GM21786 (cell line): ENCODE measurements at regions not wholly inside any gene's neighbourhood (a gene's known extent, or its start where the extent isn't known, plus 50 kb on each side); places are given as distances from the start of the nearest gene placed in this dataset.

Experiments used
- ATAC-seq: cut with Tn5 transposase; IDR thresholded peaks from one replicate; pipeline ENCODE4 v1.9.1; 2021; ENCODE audit not compliant: unreplicated experiment

DNA sequence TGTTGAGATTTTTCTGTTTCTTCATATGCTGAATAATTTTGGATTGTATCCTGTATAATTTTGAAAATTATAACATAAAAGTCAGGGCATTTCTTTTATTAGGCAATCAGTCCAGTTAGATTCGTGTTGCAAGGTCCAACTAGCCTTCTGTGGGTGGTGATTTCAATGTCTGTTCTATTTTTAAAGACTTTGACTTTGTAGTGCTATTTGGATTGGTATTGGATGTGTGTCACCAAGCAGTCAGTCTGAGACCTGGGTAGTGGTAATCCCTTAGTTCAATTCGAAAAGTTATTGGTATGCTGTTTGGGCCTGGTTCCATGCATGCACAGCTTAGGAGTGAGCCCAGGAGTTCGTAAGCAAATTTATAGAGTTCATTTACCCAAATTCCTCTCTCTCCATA lies 82.2 kb downstream of the EPDR1 start:
- ATAC-seq: no peak

DNA sequence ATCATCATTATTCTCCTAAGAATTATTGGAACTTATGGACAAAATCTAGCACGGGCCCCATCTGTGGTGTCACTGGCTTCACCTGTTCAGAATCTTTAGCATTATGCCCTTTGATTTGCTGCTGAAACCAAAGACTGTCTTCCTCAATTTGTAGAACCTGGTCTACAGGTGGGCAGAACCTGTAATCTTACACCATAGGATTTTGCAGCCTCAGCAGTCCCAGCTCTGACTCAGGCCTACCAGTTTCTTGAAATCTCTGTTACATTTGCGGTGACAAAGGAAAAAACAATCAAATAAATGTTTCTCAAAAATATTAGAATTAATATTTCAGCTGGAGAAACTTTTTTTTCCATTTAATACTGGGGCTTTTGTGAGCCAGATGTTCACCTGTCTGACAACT lies 86.1 kb downstream of the EPDR1 start:
- no peak for ATAC-seq

DNA sequence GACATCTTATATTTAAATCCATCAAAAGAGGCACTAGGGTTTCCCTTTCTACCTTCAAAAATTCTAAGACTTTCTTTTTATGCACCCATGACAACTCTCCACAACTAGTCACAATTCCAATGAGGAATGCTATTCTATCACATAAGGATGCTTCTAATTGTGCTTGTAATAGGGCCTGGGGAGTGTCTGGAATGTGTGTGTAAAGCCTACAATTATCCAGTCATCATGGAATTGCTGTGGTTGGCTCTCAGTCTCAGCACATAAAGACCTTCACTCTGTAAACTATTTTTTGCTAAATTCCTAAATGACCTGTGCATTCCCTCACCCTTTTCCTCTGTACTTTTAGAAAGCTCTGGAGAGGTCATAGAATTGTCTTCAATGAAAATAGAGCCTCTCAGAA lies 86.7 kb downstream of the EPDR1 start:
- no peak for ATAC-seq

DNA sequence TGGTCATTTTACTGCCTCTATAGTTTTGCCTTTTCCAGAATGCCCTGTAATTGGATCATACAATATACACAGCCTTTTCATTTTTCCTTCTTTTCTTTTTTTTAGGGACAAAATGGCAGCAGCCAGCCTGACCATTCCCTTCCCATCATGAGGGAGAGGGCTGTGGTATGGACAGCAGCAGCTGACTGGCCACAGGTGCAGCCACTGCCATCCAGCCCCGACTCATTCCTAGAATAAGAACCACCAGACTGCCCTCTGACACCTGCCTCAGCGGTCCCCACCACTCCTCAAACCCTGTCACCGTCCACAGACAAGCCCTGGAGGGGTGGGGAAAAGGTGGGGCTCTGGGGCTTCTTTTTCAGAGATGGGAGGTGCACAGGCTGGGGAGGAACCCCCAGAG lies 92.8 kb downstream of the EPDR1 start:
- ATAC-seq: no peak

DNA sequence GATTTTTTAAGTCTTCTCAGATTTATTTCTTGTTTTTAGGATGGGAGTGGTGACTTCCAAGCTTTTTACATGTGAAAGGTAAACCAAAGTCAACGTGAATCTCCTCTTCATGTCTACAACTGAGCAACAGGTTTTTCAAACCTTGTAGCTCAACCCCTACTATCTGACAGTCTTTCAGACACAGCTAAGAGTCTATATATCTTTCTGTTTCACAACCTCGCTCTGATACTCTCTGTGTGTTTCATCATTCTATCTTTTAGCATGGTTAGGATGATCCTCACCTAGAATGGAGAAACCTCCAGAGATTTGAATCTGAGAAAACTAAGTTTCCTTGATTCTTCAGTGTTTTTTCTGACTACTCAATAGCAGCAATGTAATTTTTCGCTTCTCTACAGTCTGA lies 96.1 kb downstream of the EPDR1 start:
- ATAC-seq: no peak

DNA sequence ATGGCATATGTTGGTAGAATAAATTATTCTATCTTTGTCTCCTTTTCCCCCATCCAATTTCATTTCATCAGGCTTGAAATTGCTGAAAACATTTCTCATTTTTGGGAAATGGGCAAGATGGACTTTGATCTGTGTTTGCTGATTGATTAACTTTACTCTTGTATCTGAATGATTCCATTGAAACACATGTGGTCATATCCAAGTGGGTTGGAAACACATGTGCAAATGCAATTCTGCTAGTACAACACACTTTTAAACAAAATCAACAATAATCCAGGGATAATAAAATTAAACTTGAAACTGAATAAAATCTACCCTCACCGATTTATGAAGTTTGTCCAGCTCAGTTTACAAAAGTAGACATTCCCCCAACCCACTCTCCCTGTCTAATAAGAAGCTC lies 96.9 kb downstream of the EPDR1 start:
- no peak for ATAC-seq

DNA sequence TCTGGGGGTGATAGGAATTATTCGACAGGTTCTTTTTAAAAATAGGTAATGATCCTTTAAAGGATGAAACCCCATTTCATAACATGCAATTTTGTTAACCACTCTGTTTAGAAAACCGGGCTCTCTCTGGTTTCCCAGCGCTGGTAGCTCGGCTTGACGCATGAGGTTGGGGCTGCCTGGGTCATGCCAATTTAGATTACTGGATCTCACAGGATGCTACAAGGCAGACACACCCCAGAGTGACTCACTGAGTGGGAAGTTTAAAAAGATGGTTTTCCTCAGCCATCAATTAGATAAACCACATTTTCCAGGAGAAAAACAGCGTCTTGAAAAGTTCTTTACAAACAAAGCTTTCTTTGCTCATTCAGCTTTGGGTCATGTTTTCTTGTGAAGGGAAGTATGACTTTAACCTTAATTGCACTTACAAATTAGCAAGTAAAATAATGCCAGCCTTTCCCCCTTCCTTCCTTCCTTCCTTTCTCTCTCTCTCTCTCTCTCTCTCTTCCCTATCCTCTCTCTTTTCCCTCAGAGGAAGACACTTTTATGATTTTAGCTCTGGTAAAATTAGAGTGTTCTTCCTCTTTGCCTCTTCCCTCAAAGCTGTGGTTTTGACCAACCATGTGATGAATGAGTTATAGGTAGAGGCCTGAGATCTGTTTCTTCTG lies 99.8 kb downstream of the EPDR1 start:
- ATAC-seq: no peak

DNA sequence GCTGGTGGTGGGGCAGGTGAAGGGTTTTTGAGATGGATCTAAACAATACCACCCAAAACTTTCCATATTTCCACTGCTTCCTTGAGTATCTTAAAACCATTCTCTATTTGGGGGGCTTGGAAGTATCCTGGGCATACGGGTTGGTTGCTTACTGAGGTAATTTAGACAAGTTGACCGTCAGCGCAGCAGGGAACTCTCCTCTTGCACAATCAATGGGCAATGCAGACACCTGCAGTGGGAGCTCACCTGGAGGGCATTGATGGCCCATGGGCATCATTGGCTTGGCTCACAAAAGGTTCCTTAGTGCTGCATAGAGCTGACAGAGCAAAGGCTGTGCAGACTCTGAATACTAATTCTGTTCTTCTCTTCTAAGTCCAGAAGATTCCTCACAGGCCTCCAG lies 101.5 kb downstream of the EPDR1 start:
- ATAC-seq: no peak

DNA sequence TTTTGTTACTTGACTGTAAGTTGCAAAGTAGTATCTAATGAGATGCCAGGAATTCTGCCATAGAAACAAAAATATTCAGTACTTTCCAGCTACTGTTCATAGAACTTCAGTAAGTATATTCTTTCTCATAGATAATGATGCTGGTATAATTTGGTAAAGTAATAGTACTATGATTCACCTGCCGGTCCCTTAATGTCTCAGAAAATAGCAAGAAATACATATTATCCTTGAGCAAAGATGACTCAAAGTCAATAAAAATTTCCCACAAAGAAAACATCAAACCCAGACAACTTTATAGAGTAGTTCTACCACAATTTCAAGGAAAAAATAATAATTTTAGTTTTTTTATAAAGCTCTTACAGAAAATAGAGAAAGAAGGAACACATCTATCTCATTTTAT lies 105.4 kb downstream of the EPDR1 start:
- ATAC-seq: no peak

DNA sequence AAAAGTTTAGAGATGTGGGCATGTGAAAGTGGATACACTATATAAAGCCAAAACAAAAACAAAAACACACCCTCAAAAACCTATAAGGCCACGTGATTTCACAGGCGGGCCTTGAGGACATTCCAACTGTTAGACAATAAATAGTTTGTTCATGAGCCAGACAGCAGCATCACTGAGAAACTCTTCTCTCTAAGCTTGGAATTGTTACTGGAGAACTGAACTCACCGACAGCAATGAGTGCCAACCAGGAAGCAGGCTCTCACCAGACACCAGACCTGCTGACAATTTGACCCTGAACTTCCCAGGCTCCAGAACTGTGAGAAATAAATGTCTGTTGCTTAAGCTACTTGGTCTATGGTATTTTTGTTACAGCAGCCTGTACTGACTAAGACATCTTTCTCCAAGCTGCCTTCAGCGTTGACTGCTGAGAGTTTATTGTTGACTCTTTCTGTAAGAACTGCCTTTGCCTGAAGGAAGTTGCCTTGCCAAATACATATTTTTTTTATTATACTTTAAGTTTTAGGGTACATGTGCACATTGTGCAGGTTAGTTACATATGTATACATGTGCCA lies 107.5 kb downstream of the EPDR1 start:
- ATAC-seq: no peak

DNA sequence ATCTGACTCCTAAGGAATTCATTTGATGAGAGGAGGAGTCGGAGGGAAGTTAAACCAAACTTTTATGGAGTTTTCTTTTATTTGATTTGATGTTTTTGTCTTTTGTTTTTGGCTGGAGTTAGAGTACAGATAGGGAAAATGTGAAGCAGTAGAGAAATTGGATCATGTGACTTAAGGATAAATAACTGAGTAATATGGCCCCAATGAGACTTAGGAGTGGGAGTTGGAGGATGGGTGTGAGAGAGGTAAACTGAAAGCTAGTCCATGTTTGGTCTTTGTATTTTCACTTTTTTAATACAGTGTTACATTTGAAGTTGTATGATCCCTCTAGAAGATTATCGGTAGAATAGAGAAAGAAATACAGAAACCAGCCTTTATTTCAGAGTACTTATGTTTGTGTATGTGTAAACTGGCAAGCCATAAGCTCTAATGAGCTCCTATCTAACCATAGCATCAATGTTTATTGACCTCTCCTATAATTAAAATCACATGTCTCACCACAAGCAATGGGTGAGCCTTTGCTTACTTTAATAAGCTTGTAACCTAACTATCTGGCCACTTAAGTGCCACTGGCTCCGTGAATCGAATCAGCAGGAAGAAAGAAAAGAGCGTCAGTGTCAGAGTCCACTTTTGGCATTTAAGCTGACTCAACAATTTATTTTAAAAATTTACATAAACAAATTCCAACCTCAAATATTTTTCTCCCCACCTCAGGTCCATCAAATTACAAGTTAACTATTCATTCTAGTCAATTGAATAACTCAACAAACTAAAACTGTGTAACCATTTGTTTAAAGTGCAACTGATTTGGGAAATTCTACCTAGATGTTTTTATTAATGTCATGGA lies 113.8 kb downstream of the EPDR1 start:
- ATAC-seq: no peak

DNA sequence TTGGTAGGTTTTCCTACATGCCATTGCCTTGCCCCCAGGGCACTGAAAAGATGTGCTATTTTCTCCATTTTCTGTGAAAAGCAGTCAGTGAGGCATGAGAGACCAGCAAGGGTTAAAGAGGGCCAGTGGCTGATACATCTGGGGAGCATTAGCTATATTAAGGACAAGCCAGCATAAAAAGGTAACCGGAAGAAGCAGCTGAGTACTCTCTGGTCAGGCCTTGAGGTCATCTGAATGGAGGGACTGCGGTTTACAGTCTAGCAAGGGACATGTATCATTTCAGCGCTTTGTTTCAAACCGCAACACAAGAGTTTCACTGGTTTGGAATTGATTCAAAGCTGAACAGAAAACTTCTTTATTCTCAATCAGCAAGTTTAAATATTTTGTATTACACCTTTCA lies 120.4 kb downstream of the EPDR1 start:
- ATAC-seq: no peak

DNA sequence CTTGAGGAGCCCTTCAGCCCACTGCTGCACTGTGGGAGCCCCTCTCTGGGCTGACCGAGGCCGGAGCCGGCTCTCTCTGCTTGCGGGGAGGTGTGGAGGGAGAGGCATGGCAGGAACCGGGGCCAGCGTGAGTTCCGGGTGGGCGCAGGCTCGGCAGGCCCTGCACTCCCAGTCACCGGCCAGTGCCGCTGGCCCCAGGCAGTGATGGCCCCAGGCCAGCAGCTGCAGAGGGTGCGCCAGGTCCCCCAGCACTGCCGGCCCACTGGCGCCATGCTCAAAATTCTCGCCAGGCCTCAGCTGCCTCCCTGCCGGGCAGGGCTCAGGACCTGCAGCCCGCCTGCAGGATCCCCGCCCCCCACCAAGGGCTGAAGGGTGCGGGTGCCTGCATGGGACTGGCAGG lies 128.4 kb upstream of the STARD3NL start:
- no peak for ATAC-seq

DNA sequence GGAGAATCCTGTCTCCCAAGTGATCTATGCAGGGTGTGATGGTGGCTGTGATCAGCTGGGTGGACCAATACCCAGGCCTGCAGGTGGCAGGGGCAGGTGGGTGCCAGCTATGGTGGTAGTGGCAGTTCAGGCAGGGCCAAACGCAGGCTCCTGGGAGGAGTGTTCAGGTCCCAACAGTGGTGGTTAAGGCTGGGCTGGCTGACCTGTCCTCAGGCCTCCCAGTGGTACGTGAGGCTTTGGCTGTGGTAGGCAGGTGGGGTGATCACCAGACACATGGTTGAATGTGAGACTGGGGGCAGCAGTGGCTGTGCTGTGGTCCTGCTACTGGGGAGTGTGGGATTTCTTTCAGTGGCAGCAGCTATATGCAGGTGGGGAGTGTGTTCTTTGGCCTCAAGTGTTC lies 126.7 kb upstream of the STARD3NL start:
- no peak for ATAC-seq

DNA sequence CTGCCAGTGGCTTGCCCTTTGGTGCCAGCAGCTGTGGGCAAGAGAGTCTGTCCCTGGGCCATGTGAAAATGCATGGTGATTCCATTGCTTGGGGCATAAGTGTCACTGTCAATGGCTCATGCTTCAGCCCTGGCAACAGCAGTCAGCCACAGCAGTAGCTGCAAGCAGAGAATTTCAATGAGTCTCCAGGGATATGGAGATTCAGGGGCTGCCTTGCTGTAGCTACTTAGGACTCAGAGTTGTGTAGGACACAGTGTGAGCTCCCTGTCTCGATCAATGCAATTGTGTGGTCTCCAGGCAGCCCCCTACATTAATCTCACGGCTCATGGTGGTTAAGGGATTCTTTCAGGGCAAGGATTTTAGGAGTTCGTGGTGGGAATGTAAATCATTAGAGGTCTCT lies 126.3 kb upstream of the STARD3NL start:
- ATAC-seq: no peak

DNA sequence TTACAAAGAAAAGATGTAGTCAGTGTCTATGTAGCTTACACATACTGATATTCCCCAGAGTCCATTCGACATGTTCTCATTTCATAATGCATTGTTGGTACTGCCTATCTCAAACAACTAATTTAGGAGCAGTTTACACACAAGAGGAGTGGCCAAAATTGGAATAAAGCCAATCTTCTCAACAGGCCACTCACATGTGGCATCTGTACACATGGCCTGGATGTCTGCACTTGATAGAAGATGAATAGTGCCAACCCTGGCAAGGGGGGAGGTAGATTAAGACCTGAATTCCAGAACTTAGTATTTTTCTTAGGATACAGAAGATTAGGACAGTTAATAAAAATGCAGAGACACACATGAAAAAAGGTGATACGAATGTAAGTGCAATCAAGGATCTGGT lies 125.3 kb upstream of the STARD3NL start:
- ATAC-seq: no peak

DNA sequence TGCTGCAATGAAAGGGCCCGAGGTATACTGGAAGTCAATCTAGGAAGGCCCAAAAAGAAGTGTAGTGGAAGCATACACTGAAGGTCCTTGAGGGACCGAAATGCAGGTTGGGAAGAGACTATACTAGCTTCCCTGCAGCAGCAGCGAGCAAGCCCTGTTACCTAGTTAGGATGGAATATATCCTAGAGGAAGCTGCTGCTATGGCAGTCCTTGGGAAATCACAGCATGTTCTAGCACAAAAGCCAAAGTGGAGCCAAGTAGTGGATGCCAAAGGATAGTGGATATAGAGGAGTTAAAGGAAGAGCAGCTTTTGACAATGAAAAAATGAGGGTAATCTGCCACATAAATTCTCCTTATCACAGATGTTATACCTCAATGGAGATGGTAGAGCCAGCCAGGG lies 123.8 kb upstream of the STARD3NL start:
- ATAC-seq: no peak

DNA sequence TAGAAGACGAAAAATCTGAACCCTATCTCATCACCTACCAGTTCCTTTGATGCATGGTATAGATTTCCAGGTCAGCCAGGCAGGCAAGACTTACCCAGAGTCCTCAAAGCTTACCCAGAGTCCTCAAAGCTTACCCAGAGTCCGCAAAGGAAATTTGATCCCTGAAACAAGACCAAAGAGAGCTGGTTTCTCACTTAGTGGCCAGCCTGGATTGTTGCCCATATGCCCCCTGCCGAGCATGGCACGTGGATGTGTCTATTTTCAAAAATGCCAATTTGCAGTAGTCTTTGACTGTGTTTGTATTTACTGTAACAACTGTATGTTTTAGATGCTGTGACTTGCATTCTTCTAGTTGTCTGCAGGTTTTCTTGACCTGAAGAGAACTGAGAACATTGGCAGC lies 120.2 kb upstream of the STARD3NL start:
- no peak for ATAC-seq

DNA sequence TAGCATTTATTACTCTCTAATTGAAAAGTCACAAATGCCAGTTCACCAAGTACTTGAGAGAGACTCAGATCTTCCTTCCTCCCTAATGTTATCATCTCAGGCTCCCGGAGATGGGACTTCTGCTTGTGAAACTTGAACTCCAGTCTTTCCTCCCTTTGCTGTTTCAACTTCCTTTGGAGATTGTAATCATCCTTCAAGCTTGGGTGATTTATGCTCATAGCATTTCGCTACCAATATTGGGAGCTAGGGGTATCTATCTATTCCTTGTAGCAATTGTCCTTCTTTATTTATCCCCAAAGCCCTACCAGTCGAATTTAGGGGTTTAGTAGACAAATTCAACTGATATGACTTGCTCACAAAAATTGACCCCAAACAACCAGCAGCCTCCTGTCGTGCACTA lies 117.9 kb upstream of the STARD3NL start:
- ATAC-seq: no peak

DNA sequence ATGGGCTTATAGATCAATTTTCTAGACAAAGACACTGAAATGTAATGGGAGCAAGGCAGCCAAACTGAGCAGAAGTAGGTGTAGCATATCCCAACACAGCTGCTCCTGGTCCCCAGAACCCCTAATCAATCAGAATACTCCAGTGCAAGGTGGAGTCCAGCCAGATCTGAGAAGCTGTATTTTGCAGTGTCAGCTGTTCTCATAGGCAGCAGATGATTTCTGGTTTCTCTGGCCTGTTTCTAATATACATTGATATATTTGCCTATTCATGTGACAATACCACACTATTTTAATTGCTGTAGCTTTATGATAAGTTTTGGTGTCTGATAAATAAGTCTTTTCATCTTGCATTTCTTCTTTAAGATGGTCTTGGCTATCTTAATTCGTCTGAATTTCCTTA lies 117.4 kb upstream of the STARD3NL start:
- ATAC-seq: no peak

DNA sequence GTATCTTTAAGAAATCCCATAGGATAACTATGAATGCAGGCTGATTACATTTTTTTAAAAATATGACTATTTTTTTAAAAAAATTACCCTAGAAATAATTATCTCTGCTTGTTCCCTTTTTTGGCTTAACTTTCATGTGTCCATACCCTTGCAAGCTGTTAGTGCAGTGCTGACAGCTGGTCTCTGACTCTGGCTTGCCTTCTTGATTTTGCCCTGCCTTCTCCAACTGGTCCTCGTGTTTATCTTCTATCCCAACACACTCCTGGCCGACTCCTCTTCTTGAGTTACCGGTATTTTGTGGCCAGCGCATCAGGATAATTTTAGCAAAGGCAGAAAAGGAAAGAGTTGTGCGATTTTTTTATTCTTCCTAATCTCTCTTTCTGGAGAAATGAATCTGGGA lies 111.7 kb upstream of the STARD3NL start:
- ATAC-seq: no peak

DNA sequence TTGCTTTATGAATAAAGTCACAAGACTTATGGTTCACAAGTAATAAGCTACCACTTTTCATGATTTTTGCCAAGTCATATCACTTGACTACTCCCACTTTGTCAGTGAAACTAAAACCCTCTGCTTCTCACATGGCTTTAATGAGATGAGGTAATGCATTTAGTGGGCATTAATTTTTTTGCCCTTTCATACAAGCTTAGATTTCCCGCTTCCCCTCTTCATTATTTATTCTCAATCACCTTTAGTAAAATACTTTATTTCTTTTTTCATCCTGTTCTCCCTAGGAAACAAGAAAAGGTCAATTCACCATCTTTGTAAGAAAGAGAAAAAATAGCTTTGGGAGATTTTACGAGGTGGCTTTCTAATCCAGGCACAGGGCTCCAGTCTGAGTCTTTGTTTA lies 109.6 kb upstream of the STARD3NL start:
- no peak for ATAC-seq
